ENCODE measurements at regions not wholly inside any gene's neighbourhood (a gene's known extent, or its start where the extent isn't known, plus 50 kb on each side); places are given as distances from the start of the nearest gene placed in this dataset.

DNA sequence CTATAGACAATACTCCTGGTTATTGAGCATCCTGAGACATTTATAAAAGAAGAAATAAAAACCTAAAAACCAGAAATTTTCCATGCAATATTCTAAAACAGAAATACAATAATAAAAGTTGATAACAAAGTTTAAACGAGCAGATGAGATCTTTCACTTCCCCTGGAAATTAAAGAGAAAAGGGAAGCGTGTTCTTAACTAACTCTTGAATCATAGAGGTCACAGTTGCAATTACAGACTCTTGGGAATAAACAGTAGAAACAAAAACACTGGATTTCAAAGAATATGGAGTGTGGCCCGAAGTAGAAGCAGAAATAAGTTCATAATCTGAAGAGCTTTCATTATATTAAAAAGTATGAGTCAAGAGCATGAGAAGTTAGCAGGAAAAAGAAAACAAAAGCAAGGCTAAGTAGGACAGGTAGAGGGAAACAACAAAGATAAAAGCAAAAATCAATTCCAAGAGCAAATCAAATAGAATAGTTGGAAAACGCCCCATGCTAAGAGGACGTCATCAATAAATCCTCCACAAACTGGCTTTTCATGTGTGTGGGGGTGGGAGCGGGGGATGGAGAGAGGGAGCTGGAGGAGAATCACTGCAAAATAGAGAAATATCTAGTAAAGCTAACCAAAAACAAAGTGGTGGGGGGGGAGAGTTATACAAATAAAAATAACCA is 55.2 kb upstream of the C10orf71 start:
- no peak for DNase-seq (ENCODE audit: low read depth in 2 of 2)

DNA sequence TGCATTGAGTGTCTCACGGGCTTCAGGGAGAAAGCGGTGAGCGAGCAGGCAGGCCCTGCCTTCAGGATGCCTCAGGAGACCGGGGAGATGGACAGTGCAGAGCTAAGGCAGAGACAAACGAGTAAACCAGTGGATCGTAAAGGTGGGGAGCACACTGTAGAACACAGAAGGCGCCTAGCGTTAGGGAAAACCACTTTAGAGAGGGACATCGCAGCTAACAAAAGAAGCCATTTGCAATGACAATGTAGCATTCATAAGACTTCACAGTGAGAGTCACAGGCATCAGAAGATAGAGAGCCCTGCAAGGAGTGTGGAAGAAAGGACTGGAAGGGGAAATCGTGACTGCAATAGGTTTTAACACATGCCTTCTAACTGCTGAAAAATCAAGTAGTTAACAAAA is 54.9 kb upstream of the TMEM273 start:
- DNase-seq (ENCODE audit: low read depth in 2 of 2), result no peak

DNA sequence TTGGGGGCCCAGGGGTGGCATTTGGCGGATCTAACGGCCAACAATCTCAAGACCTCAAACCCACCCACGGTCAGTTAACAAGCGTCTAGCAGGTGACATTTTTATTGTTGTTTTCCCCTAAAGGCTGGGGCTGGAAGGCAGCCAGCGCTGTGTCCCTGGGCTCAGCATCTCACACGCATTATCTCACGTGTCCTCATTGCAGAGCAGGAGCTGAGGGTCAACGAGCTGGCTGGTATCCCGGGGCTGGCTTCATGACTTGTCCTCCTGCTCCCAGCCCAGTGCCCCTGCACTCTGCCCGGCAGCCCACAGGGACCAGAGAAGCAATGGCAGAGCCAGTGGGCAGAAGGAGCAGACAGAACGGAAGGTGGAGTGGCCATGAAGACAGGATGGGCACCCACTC is 54.4 kb upstream of the TMEM273 start:
- peak in 1 of 2 donors; percentile 43 for DNase-seq (ENCODE audit: low read depth in 2 of 2)

DNA sequence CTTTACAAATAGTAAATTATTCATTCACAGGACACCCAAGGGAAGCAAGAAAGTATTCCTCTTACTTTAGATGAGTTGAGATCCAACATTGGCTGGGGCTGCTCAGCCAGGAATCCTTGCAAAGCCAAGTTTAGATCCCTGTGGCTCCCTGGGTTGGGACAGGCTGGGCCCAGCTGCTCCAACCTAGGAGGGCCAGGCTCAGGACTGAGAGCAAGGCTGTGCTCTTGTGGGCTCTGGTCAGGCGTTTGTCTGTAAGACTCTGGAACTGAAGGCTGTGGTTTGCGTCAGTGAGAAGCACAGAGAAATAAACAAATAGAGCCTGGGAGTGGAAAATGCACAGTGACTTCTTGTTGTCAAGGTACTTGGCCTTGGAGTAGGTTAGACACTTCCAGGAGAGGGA is 53.2 kb upstream of the TMEM273 start:
- DNase-seq (ENCODE audit: low read depth in 2 of 2), result no peak

DNA sequence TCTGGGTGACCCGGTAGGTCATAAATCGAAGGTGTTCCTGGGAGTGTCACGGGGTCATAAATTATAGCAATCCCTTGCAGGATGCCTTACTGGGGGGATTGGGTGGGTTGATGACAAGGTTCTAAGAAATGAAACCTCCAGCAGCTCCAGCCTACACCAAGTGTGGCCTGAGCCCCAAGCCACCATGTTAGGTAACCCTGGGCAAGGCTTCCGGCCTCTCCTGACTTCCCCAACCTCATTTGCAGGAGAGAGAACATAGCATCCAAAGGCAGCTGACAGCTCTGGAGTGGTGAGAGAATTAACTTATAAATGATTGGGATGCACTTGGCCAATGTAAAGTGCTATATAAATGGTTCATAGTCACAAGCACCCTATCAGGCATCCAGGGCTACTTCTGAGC is 52.8 kb upstream of the TMEM273 start:
- DNase-seq (ENCODE audit: low read depth in 2 of 2), result no peak

Data from lung microvascular endothelial cell (primary cell).